ENCODE measurements at regions not wholly inside any gene's neighbourhood (a gene's known extent, or its start where the extent isn't known, plus 50 kb on each side); places are given as distances from the start of the nearest gene placed in this dataset.

GRCh38 chr5:61640179-61641021 lies 308.3 kb downstream of the ZSWIM6 start:
- Histone ChIP-seq H3K9ac (replicated peaks; ENCODE audit: extremely low read depth, insufficient read depth, low read length) (no peak overlapping the region), H4K20me1 (replicated peaks; ENCODE audit: control insufficient read depth, extremely low read depth, insufficient read depth, low read length) (no peaks in the 10 kb centered on the region), H3K27me3 (ENCODE audit: control insufficient read depth in 2 of 2, insufficient read depth in 2 of 2, low read length in 2 of 2) (peaks cover 8% of the 10 kb centered on the region in 2 experiments), H3K4me3 (replicated peaks in 1 of 3; ENCODE audit: insufficient read depth in 1 of 3, low read depth in 1 of 3, low read length in 3 of 3) (no peak overlapping the region), H3K4me2 (ENCODE audit: insufficient read depth, low read length) (no peak overlapping the region), H2AFZ (ENCODE audit: low read depth, low read length) (no peak overlapping the region), H3K9me1 (replicated peaks; ENCODE audit: control insufficient read depth, extremely low read depth, insufficient read depth, low read length) (no peaks in the 10 kb centered on the region), H3K9me3 (replicated peaks; ENCODE audit: control insufficient read depth, insufficient read depth, low read length) (no peaks in the 10 kb centered on the region), H3K36me3 (ENCODE audit: control insufficient read depth in 2 of 2, extremely low read depth in 1 of 2, insufficient read depth in 2 of 2, low read length in 2 of 2) (no peaks in the 10 kb centered on the region), H3K27ac (ENCODE audit: insufficient read depth, low read depth, low read length) (no peak overlapping the region), H3K4me1 (ENCODE audit: control insufficient read depth, extremely low read depth, insufficient read depth, low read length) (peaks cover 3% of the 10 kb centered on the region), H3K79me2 (ENCODE audit: control insufficient read depth, insufficient read depth, low read length) (no peaks in the 10 kb centered on the region)
- intact Hi-C loops (cut with micrococcal nuclease): no loop called here
- CTCF ChIA-PET: interaction anchor here (0.7 to 1.6 kb wide), 2 partner anchors 10 to 18 kb away, joined by 3 to 5 read pairs; no protein-coding TSS in a partner anchor
- FAIRE-seq (no peak), DNase-seq (ENCODE audit: low read depth, low spot score) (no peak)
- BruUV-seq (replicated peaks): no TSS peak
- TF ChIP-seq POLR2AphosphoS5 (IDR thresholded peaks at IDR 0.05; ENCODE audit: insufficient read depth, low read depth, low read length) (no peak), MYC (IDR thresholded peaks at IDR 0.05; ENCODE audit: low read depth, low read length) (no peak), GATA2 (IDR thresholded peaks at IDR 0.05; ENCODE audit: insufficient read depth, insufficient read length, low read depth, low read length) (no peak), JUN (IDR thresholded peaks at IDR 0.05; ENCODE audit: borderline replicate concordance, insufficient read depth, insufficient read length, low read depth) (no peak), MAX (IDR thresholded peaks at IDR 0.05; ENCODE audit: insufficient read depth, insufficient read length) (no peak)
- dilution Hi-C loops (cut with MboI; ENCODE audit: extremely low pct_ligation_motif_present, low sequenced_read_pairs): no loop called here
- POLR2A ChIA-PET: no interaction called here
